RWPE2 (cell line): ENCODE measurements at regions not wholly inside any gene's neighbourhood (a gene's known extent, or its start where the extent isn't known, plus 50 kb on each side); places are given as distances from the start of the nearest gene placed in this dataset.

Source experiments
- ATAC-seq: fragments of 200-7000 bp; cut with Tn5 transposase; 3 replicates; pipeline ENCODE4 v1.9.1; 2021; ENCODE audit warnings: low read depth
- DNase-seq: peaks from one replicate; pipeline ENCODE4 v3.0.0-alpha.2; 2020; ENCODE audit warnings: low spot score
- H3K27ac ChIP-seq: fragments of 450-650 bp; 2 replicates; pipeline ENCODE4 v1.5.1; 2017; ENCODE audit warnings: mild to moderate bottlenecking; ENCODE audit not compliant: poor library complexity, severe bottlenecking
- H3K27me3 ChIP-seq: fragments of 250-450 bp; sonication (Bioruptor Pico); 2 replicates; pipeline ENCODE4 v1.5.1; 2021; ENCODE audit warnings: mild to moderate bottlenecking, moderate library complexity; ENCODE audit not compliant: insufficient read depth, poor library complexity, severe bottlenecking
- H3K36me3 ChIP-seq: fragments of 250-450 bp; sonication (Bioruptor Pico); 2 replicates; pipeline ENCODE4 v1.5.1; 2020; ENCODE audit warnings: low read depth, mild to moderate bottlenecking, moderate library complexity
- H3K4me1 ChIP-seq: fragments of 250-450 bp; sonication (Bioruptor Pico); 2 replicates; pipeline ENCODE4 v1.5.1; 2021; ENCODE audit warnings: mild to moderate bottlenecking, moderate library complexity; ENCODE audit not compliant: insufficient read depth, poor library complexity, severe bottlenecking
- H3K4me3 ChIP-seq: fragments of 250-450 bp; sonication (Bioruptor Pico); 2 replicates; pipeline ENCODE4 v1.5.1; 2021; ENCODE audit warnings: mild to moderate bottlenecking, moderate library complexity; ENCODE audit not compliant: severe bottlenecking
- H3K9me3 ChIP-seq: fragments of 250-450 bp; sonication (Bioruptor Pico); 2 replicates; pipeline ENCODE4 v1.5.1; 2021; ENCODE audit warnings: mild to moderate bottlenecking, moderate library complexity; ENCODE audit not compliant: severe bottlenecking
- TF ChIP-seq, protein P1 (sequence below): fragments of 450-650 bp; IDR thresholded peaks from one replicate; pipeline ENCODE4 v1.5.1; 2017; ENCODE audit warnings: mild to moderate bottlenecking, moderate library complexity; ENCODE audit not compliant: poor library complexity, severe bottlenecking

DNA sequence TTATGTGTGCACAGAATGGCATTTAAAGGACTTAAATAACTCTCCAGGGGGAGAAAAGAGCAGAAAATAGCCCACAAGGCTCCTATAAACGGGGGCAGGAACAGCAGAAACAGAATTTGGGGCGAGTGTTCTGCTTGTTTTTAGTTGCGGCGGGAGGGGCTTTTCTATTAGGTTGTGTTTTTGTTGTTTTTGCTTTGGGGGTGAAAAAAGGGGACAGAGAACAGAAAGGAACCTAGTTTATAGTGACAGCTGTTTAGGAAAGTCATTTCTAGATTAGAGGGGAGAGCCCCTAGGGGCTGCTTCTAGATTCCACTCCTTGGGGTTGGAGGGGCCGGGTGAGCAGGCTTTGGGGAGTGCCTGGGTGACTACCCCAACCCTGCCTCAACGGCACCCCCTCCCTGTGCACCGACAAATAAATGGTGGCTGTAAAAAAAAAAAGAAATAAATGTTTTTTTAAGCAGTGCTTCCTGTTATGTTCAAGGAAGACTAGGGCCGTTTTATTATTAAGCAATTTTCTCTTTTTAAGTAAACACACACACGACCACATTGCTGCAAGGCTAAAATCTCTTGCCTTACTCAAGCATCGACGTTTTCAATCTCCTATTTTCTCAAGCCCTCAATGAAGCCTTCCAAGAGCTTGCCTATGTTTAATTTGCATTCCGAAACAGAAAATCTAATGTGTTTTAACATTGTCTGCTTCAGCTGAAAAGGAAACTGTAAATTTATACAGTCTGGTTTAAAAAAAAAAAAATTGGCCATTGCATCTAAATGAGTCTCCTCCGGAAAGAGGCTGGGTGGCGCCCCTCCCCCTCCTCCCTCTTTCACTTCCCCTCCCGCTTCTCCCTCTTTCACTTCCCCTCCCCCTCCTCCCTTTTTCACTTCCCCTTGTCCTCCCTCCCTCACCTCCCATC, 123.3 kb upstream of the TBL1X start:
- ATAC-seq (no peak), DNase-seq (no peak)
- TF ChIP-seq, protein P1, sequence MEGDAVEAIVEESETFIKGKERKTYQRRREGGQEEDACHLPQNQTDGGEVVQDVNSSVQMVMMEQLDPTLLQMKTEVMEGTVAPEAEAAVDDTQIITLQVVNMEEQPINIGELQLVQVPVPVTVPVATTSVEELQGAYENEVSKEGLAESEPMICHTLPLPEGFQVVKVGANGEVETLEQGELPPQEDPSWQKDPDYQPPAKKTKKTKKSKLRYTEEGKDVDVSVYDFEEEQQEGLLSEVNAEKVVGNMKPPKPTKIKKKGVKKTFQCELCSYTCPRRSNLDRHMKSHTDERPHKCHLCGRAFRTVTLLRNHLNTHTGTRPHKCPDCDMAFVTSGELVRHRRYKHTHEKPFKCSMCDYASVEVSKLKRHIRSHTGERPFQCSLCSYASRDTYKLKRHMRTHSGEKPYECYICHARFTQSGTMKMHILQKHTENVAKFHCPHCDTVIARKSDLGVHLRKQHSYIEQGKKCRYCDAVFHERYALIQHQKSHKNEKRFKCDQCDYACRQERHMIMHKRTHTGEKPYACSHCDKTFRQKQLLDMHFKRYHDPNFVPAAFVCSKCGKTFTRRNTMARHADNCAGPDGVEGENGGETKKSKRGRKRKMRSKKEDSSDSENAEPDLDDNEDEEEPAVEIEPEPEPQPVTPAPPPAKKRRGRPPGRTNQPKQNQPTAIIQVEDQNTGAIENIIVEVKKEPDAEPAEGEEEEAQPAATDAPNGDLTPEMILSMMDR = no peak
- Histone ChIP-seq H3K27ac (peak overlapping the region; percentile 18), H3K4me1 (no peaks in the 10 kb centered on the region), H3K4me3 (no peak overlapping the region), H3K36me3 (no peaks in the 10 kb centered on the region), H3K9me3 (no peaks in the 10 kb centered on the region), H3K27me3 (no peaks in the 10 kb centered on the region)

DNA sequence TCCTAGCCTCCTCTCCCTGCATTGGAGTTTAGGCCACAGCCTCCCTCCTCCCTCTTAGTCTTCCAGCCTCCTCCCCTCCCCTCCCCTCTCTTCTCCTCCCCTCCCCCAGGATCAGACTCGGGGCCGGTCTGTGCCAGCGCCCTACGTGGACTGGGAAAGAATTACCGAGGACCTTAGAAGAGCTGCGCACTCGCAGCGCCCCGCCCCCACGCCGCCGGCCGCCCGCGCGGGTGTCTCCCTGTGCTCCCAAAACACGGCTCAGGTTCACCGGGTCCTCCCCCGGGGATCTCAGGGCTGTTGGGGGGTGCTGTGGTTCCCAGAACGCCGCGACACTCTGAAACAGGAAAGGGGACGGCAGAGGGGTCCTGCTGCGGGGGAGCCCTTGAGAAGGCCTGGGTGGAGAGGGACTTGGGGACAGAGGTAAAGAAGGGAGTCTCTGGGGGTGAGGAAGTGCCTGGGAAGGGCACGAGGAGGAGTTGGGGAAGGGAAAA, 122.3 kb upstream of the TBL1X start:
- Histone ChIP-seq H3K27ac (no peak overlapping the region), H3K4me3 (no peak overlapping the region), H3K36me3 (no peaks in the 10 kb centered on the region), H3K27me3 (no peaks in the 10 kb centered on the region), H3K9me3 (no peaks in the 10 kb centered on the region), H3K4me1 (no peaks in the 10 kb centered on the region)
- ATAC-seq (peak; percentile 85), DNase-seq (peak; percentile 45)
- TF ChIP-seq, protein P1 = no peak

DNA sequence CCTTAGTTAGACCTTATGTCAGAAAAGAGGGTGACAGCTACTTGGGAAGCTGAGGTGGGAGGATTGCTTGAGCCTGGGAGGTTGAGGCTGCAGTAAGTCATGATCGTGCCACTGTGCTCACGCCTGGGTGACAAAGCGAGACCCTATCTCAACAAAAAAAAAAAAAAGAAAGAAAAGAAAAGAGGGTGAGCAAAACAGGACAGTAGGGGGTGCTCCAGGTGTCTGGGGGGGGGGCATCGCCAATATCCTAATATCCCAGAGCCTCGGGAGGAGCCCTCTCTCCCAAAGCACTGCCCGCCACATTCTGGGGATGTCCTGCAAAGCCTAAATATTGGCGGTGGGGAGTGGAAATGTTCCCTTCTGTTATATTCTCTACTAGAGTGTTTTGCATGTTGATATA, 120.9 kb upstream of the TBL1X start:
- ATAC-seq = no peak
- DNase-seq = no peak
- H3K27me3 ChIP-seq = no peaks in the 10 kb centered on the region
- H3K4me1 ChIP-seq = no peaks in the 10 kb centered on the region
- H3K4me3 ChIP-seq = no peak overlapping the region
- no peaks in the 10 kb centered on the region for H3K9me3 ChIP-seq
- no peak overlapping the region for H3K27ac ChIP-seq
- H3K36me3 ChIP-seq = no peaks in the 10 kb centered on the region
- TF ChIP-seq, protein P1 = no peak

DNA sequence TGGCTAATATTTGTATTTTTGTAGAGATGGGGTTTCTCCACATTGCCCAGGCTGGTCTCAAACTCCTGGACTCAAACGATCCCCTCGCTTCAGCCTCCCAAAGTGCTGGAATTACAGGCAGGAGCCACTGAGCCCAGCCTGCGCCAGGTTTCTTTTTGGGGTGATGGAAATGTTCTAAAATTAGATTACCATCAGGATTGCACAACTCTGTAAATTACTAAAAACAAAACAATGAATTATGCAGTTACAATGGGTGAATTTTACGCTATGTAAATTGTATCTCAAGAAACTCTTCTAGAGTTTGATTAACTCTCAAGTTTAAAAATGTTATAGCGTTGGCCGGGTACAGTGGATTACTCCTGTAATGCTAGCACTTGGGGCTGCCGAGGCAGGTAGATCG, 118.9 kb upstream of the TBL1X start:
- no peaks in the 10 kb centered on the region for H3K36me3 ChIP-seq
- H3K27ac ChIP-seq = no peak overlapping the region
- TF ChIP-seq, protein P1 = no peak
- H3K4me3 ChIP-seq = no peak overlapping the region
- no peaks in the 10 kb centered on the region for H3K4me1 ChIP-seq
- ATAC-seq (no peak), DNase-seq (no peak)
- H3K9me3 ChIP-seq = no peaks in the 10 kb centered on the region
- H3K27me3 ChIP-seq = no peaks in the 10 kb centered on the region
